GM19025 (cell line): ENCODE measurements at regions not wholly inside any gene's neighbourhood (a gene's known extent, or its start where the extent isn't known, plus 50 kb on each side); places are given as distances from the start of the nearest gene placed in this dataset.

Source experiments
- ATAC-seq: cut with Tn5 transposase; IDR thresholded peaks from one replicate; pipeline ENCODE4 v1.9.1; 2021; ENCODE audit warnings: mild to moderate bottlenecking, low read depth, moderate library complexity; ENCODE audit not compliant: unreplicated experiment

DNA sequence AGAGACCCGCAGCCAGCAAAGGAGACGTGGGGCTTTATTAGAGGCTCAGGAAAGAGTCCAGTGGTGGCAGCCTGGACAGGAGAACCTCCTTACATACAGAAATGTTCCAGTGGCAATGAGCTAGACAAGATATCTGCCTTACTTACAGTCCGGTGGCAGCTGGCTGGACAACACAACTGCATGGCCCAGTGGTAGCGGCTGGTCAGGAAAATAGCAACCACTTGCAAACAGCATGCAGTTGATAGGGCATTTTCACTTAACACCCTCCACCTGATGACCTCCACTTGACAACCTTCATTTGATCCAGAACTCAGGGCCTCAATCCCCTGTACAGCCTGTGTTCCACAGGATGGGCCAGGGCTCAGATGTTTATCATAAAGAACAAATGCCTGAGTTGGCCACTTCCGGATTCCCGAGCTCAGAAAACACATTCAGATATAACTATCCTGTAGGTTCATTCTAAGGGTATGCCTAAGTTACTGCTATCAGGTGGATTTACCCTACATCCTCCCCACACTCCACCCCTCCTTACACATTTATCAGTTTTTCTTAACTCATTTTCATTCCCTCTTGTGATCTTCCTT lies 63.3 kb upstream of the ITPRID2 start:
- ATAC-seq, result no peak

DNA sequence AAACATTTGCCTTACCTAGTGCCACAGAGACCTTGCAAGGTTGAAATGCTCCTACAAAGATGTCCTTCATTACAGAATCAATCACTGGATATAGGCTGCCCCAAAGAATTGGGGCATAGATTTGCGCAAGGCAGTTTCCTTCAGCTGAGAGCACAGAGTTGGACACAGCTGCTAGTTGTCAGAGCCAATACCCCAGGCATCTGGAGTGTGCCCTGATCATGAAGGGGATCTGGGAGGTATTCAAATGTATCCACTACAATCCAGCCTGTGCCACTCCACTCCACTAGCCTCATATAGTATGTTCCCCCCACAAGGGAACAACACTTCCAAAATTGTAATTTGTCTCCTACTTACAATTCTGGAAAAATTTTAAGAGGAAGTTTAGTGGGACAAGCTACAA lies 62.3 kb upstream of the ITPRID2 start:
- ATAC-seq, result no peak

DNA sequence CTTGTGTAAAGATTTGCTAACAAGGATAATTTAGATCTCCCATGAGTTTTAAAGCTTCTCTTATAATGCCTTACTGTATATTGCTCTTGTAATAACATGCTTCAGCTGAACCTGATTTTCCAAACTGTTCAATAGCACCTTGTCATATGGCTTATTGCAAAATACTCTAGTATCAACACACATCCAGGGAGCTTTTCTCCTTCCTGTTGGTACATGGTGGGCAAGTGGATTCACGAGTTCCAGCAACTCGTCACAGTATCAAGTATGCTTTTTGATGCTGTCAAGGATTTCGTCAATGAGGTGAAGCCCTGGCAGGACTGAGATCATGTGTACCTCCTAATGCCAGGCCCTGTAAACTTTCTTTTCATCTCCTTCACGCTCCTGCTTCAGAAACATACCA lies 59.5 kb upstream of the ITPRID2 start:
- ATAC-seq, result no peak

DNA sequence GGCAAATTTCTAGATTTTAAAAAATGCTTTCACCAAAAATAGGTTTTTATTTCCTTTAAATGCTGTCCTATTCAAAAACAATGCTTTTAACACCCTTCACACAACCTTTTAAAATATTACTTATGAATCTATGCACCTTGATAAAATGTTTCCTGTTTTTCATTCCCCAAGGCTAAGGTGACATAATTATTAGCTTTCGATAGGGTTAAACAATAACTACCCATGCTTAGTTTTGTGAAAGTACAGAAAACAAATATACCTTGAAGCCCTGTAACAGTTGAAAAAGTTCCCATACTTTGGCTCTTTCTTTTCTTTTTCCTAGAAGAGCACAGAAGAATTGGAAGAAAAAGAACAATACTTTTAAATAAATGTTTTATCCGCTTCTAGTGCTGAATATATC lies 54.9 kb upstream of the ITPRID2 start:
- peak; percentile 72 for ATAC-seq

DNA sequence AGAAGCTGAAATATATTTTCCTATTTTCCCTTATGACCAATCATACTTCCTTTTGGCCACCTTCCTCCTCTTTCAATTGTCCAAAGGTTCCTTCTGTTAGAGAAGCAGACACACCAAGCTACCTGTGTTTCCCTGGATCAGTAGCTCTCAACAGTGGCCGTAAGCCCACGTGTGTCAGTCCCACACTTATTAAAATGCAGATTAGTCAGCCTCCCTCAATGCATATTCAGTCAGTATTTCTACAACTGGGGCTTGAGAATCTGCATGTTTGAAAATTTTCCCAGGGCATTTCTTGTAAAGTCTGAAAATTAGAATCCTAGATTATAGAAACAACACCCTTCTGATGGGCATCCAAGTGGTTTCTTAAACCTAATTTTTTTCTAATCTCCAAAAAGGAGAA lies 54.0 kb upstream of the ITPRID2 start:
- no peak for ATAC-seq

DNA sequence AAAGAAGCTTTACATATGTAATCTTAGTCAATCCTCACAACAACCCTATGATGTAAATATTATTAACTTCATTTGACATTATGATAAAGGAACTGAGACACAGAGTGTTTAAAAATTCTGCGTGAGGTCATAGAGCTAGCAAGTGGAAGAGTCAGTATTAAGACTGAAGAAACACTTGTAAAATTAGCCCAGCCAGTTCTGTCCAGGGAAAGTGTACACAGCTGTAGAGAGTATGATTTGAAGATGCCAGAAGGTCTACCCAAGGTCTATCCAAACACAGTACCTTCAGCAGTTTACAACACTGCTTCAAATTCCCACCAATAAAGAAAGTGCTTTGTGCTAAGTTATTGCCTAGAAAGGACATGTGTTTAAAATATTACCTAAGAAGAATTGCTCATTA lies 51.7 kb upstream of the ITPRID2 start:
- no peak for ATAC-seq

DNA sequence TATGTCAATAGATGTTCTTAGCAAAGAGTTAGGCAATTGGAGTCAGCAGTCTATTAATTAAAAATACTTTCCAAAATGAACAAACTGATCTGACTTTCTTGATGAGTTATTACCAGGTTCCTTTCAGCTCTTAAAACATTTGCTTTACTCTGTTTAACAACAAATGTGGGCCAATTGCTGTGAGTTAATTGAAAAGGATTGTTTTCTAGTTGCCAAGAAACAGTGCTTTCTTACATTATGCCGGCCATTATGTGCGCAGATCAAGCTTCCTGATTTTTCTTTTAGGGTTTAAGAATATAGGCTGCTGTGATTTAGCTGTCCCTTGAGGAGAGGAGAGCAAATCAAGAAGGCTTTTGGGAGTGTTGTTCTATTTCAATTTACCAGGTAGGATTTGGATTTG lies 50.5 kb upstream of the ITPRID2 start:
- no peak for ATAC-seq
